HepG2 (cell line): ENCODE measurements at regions not wholly inside any gene's neighbourhood (a gene's known extent, or its start where the extent isn't known, plus 50 kb on each side); places are given as distances from the start of the nearest gene placed in this dataset.

Experiments
- ATAC-seq: fragments of 200-7000 bp; cut with Tn5 transposase; 3 replicates; pipeline ENCODE4 v1.9.1; 2020; ENCODE audit warnings: mild to moderate bottlenecking, moderate library complexity
- BruUV-seq: library from RNA; stranded (reverse); fragments of 400-500 nt; replicated peaks from 2 replicates; lab custom pipeline; 2021; lab: Mats Ljungman, UMichigan
- CTCF ChIA-PET: fragments of 300-600 bp; formaldehyde crosslinking; extraction: SDS; loops from one replicate; lab custom pipeline; 2021; ENCODE audit warnings: low total read pairs, inconsistent platforms, low intra/inter-chr PET ratio; lab: Yijun Ruan, JAX
- POLR2A ChIA-PET: fragments of 350-600 bp; sonication (Branson Sonifier 250); formaldehyde crosslinking; loops from one replicate; lab custom pipeline; 2020; ENCODE audit warnings: antibody characterized with exemption, inconsistent platforms; lab: Yijun Ruan, JAX
- DNase-seq: peaks from one replicate; pipeline ENCODE4 v3.0.0-alpha.2; 2015; ENCODE audit warnings: low spot score
- FAIRE-seq: peaks from 3 replicates; lab custom pipeline; 2011; peaks lifted over from hg19 to GRCh38; lab: Jason Lieb, UNC
- H2AFZ ChIP-seq: one replicate; pipeline ENCODE4 v1.6.1; 2011; ENCODE audit warnings: low read length, inconsistent platforms
- H3K27ac ChIP-seq: fragments of 300-600 bp; 3 replicates; pipeline ENCODE4 v1.8.0; 2011; ENCODE audit warnings: mixed run types, mild to moderate bottlenecking, mixed read lengths, low read length, inconsistent platforms; ENCODE audit not compliant: insufficient read depth; ENCODE audit errors: extremely low read length
- H3K27me3 ChIP-seq, 2 experiments: fragments of 200-600 bp in 1 of 2; 2 replicates in 1 of 2; 3 replicates in 1 of 2; pipeline versions ENCODE4 v1.6.0 to v1.8.0; 2011; ENCODE audit warnings: low read length in 2 of 2, mild to moderate bottlenecking in 2 of 2, moderate library complexity in 2 of 2, inconsistent platforms in 1 of 2; ENCODE audit not compliant: insufficient read depth in 2 of 2, control insufficient read depth in 1 of 2
- H3K36me3 ChIP-seq, 2 experiments: fragments of 200-600 bp in 1 of 2; replicated peaks in 1 of 2; 2 replicates in 1 of 2; 3 replicates in 1 of 2; pipeline versions ENCODE4 v1.5.1 to v1.8.0; 2011; ENCODE audit warnings: low read length in 2 of 2, inconsistent platforms in 1 of 2; ENCODE audit not compliant: insufficient read depth in 2 of 2, control insufficient read depth in 1 of 2
- H3K4me1 ChIP-seq: 2 replicates; pipeline ENCODE4 v1.5.1; 2012; ENCODE audit warnings: low read length, inconsistent platforms; ENCODE audit not compliant: insufficient read depth
- H3K4me2 ChIP-seq: 2 replicates; pipeline ENCODE4 v1.6.0; 2011; ENCODE audit warnings: low read depth, low read length, inconsistent platforms
- H3K4me3 ChIP-seq, 3 experiments: fragments of 200-600 bp in 1 of 3; sonication (generic), shearing (Covaris generic) in 1 of 3; replicated peaks in 1 of 3; 2 replicates each; pipeline ENCODE4 v1.5.1; 2011 to 2016; ENCODE audit warnings: low read length in 3 of 3, inconsistent platforms in 2 of 3, low read depth in 2 of 3, mild to moderate bottlenecking in 2 of 3, control low read depth in 1 of 3, mixed read lengths in 1 of 3; ENCODE audit not compliant: insufficient read depth in 1 of 3
- H3K79me2 ChIP-seq: one replicate; pipeline ENCODE4 v1.6.1; 2011; ENCODE audit warnings: low read length, inconsistent platforms; ENCODE audit not compliant: insufficient read depth
- H3K9ac ChIP-seq: 2 replicates; pipeline ENCODE4 v1.6.0; 2011; ENCODE audit warnings: mild to moderate bottlenecking, low read depth, low read length, inconsistent platforms; ENCODE audit not compliant: insufficient read depth
- H3K9me3 ChIP-seq: 2 replicates; pipeline ENCODE4 v1.5.1; 2012; ENCODE audit warnings: mild to moderate bottlenecking, low read length
- H4K20me1 ChIP-seq: 2 replicates; pipeline ENCODE4 v1.6.0; 2011; ENCODE audit warnings: inconsistent platforms, mild to moderate bottlenecking, low read length, moderate library complexity; ENCODE audit not compliant: insufficient read depth
- FOSL1 ChIP-seq: sonication (generic); formaldehyde crosslinking; IDR thresholded peaks from 2 replicates; pipeline ENCODE4 v1.9.0; 2021; ENCODE audit warnings: missing genetic modification reagents, borderline replicate concordance
- KDM2A ChIP-seq: sonication (generic); formaldehyde crosslinking; IDR thresholded peaks from 2 replicates; pipeline ENCODE4 v1.4.0; 2020; ENCODE audit warnings: low read depth, missing genetic modification reagents, borderline replicate concordance
- NFIB ChIP-seq: sonication (generic); formaldehyde crosslinking; IDR thresholded peaks from 2 replicates; pipeline ENCODE4 v1.9.0; 2021; ENCODE audit warnings: missing genetic modification reagents, mild to moderate bottlenecking, borderline replicate concordance
- PTBP1 ChIP-seq: fragments of 200-400 bp; formaldehyde crosslinking; IDR thresholded peaks from 2 replicates; pipeline ENCODE4 v1.6.1; 2018; ENCODE audit warnings: low read length, low read depth; ENCODE audit not compliant: poor library complexity, severe bottlenecking
- REST ChIP-seq, 2 experiments: IDR thresholded peaks; 2 replicates each; pipeline ENCODE4 v1.6.1; 2011 to 2012; ENCODE audit warnings: low read length in 2 of 2, borderline replicate concordance in 1 of 2, low read depth in 1 of 2, mild to moderate bottlenecking in 1 of 2, moderate library complexity in 1 of 2
- SP140L ChIP-seq: sonication (generic); formaldehyde crosslinking; IDR thresholded peaks from 2 replicates; pipeline ENCODE4 v1.4.0; 2020; ENCODE audit warnings: missing genetic modification reagents, borderline replicate concordance
- TOPORS ChIP-seq: sonication (generic); formaldehyde crosslinking; IDR thresholded peaks from 2 replicates; pipeline ENCODE4 v1.8.0; 2023; ENCODE audit warnings: mild to moderate bottlenecking, missing genetic modification reagents
- ZKSCAN1 ChIP-seq: fragments of 150-350 bp; IDR thresholded peaks from 2 replicates; pipeline ENCODE4 v1.6.1; 2014; ENCODE audit warnings: low read length
- ZNF281 ChIP-seq: sonication (generic); formaldehyde crosslinking; IDR thresholded peaks from 2 replicates; pipeline ENCODE4 v1.4.0; 2020; ENCODE audit warnings: missing genetic modification reagents, borderline replicate concordance
- ZNF484 ChIP-seq: sonication (generic); formaldehyde crosslinking; IDR thresholded peaks from 2 replicates; pipeline ENCODE4 v1.5.1; 2020; ENCODE audit warnings: mild to moderate bottlenecking, low read depth, missing genetic modification reagents, borderline replicate concordance
- ZNF687 ChIP-seq: sonication (generic); formaldehyde crosslinking; IDR thresholded peaks from 2 replicates; pipeline ENCODE4 v1.5.1; 2020; ENCODE audit warnings: mild to moderate bottlenecking, missing genetic modification reagents, moderate library complexity
- ZNF83 ChIP-seq: sonication (generic); formaldehyde crosslinking; IDR thresholded peaks from 2 replicates; pipeline ENCODE4 v1.4.0; 2020; ENCODE audit warnings: missing genetic modification reagents, mild to moderate bottlenecking, borderline replicate concordance
- WGBS: methylation state at CpG from one replicate; pipeline ENCODE4 v1.1.6; 2017; ENCODE audit warnings: low lambda C conversion rate; 5-methylcytosine and 5-hydroxymethylcytosine counted together
- in situ Hi-C: cut with HindIII; loops from 2 replicates; pipeline ENCODE4 v1.10.0; 2017; ENCODE audit warnings: low pct_unique_long_range_greater_than_20kb; ENCODE audit not compliant: extremely low pct_ligation_motif_present
- intact Hi-C: fragments of 100-400 bp; cut with micrococcal nuclease; formaldehyde crosslinking; loops from one replicate; pipeline ENCODE4 v1.10.0; 2022; ENCODE audit not compliant: unreplicated experiment

GRCh38 chr4:104868958-104869357 lies 277.7 kb upstream of the TET2 start:
- Histone ChIP-seq H3K36me3 (no peaks in the 10 kb centered on the region), H3K27ac (no peak overlapping the region), H3K79me2 (no peaks in the 10 kb centered on the region), H3K4me3 (no peak overlapping the region), H3K27me3 (no peaks in the 10 kb centered on the region), H3K9ac (no peak overlapping the region), H3K9me3 (no peaks in the 10 kb centered on the region), H3K4me1 (no peaks in the 10 kb centered on the region), H4K20me1 (no peaks in the 10 kb centered on the region), H2AFZ (no peak overlapping the region), H3K4me2 (no peak overlapping the region)
- in situ Hi-C loops: no loop called here
- DNase-seq: no peak
- 1% methylated on average over 2 of the region's 2 CpGs for WGBS
- no peak for ATAC-seq
- FAIRE-seq: no peak
- BruUV-seq: no TSS peak
- intact Hi-C loops: no loop called here
- CTCF ChIA-PET: no interaction called here
- POLR2A ChIA-PET: no interaction called here
- TF ChIP-seq KDM2A (CRISPR knock-in tag): no peak
- no peak for TF ChIP-seq ZNF484
- TF ChIP-seq NFIB: no peak
- no peak for TF ChIP-seq ZNF687
- TF ChIP-seq ZNF281: no peak
- no peak for TF ChIP-seq FOSL1
- TF ChIP-seq ZKSCAN1: no peak
- no peak for TF ChIP-seq PTBP1
- no peak for TF ChIP-seq TOPORS (CRISPR knock-in tag)
- TF ChIP-seq ZNF83 (CRISPR knock-in tag): no peak
- no peak for TF ChIP-seq REST (IDR thresholded peaks at IDR 0.05; ENCODE audit: borderline replicate concordance in 1 of 2, low read depth in 1 of 2, low read length in 2 of 2)
- no peak for TF ChIP-seq SP140L (CRISPR knock-in tag)
